GM21825 (cell line): ENCODE measurements at regions not wholly inside any gene's neighbourhood (a gene's known extent, or its start where the extent isn't known, plus 50 kb on each side); places are given as distances from the start of the nearest gene placed in this dataset.

ENCODE experiments used
- ATAC-seq: cut with Tn5 transposase; IDR thresholded peaks from one replicate; pipeline ENCODE4 v1.9.1; 2021; ENCODE audit warnings: mild to moderate bottlenecking, moderate library complexity; ENCODE audit not compliant: unreplicated experiment

- ATAC-seq = no peak
These were observed 81.5 kb upstream of the GK2 start for GRCh38 chr4:79489506-79489905.

GRCh38 chr4:79476196-79476595, 68.2 kb upstream of the GK2 start:
- ATAC-seq = no peak

GRCh38 chr4:79473439-79473724, 65.4 kb upstream of the GK2 start:
- ATAC-seq = no peak

GRCh38 chr4:79472693-79473438, 64.8 kb upstream of the GK2 start:
- no peak for ATAC-seq

- no peak for ATAC-seq
These were observed 64.0 kb upstream of the GK2 start for GRCh38 chr4:79472036-79472435.

- ATAC-seq = no peak
These were observed 63.3 kb upstream of the GK2 start for GRCh38 chr4:79471309-79471708.

GRCh38 chr4:79467246-79467932, 59.4 kb upstream of the GK2 start:
- no peak for ATAC-seq

DNA sequence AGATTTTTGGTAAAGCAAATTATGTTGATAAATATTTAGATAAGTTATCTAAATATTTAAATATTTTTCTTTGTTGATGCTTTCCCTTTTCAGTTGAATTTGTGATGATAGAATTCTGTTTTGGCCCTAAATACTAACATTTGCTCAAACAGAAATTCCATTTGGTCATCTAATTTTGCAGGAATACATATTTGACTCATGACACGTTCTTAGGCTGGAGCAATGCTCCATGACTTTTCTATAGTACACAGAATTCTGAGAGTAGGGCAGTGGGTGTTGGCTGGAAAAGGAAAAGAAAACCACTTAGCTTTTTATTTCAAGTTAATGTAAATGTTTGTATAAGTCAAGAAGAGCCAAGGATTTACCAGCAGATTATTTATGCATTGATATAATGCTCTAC, 58.6 kb upstream of the GK2 start:
- ATAC-seq = no peak
